SK-MEL-5 (cell line): ENCODE measurements at regions not wholly inside any gene's neighbourhood (a gene's known extent, or its start where the extent isn't known, plus 50 kb on each side); places are given as distances from the start of the nearest gene placed in this dataset.
"Not testable (repeated sequence)": the region's sequence is repeated elsewhere in the genome, so short reads cannot be mapped to it uniquely, and the experiment has no call there.

ENCODE experiments used
- DNase-seq: peaks from one replicate; pipeline ENCODE4 v3.0.0-alpha.2; 2016; ENCODE audit warnings: low read depth, low spot score
- in situ Hi-C: cut with HindIII; loops from 2 replicates; pipeline ENCODE4 v1.10.0; 2016; ENCODE audit warnings: low sequenced_read_pairs, high pct_unique_total_duplicates, low pct_unique_long_range_greater_than_20kb

GRCh38 chr1:38523568-38523939, 336.0 kb downstream of the RRAGC start:
- in situ Hi-C loops: no loop called here
- DNase-seq: no peak

- DNase-seq: no peak
- in situ Hi-C loops: no loop called here
These were observed 336.5 kb downstream of the RRAGC start for GRCh38 chr1:38522915-38523567.

- in situ Hi-C loops: no loop called here
- DNase-seq: no peak
These were observed 343.0 kb downstream of the RRAGC start for GRCh38 chr1:38516560-38516959.

- DNase-seq: no peak
- in situ Hi-C loops: no loop called here
These were observed 346.8 kb downstream of the RRAGC start for GRCh38 chr1:38512789-38513188.

GRCh38 chr1:38512024-38512767, 347.4 kb downstream of the RRAGC start:
- in situ Hi-C loops: no loop called here
- no peak for DNase-seq

GRCh38 chr1:38508232-38508631, 351.3 kb downstream of the RRAGC start:
- DNase-seq: no peak
- in situ Hi-C loops: no loop called here

GRCh38 chr1:38507563-38507962, 352.0 kb downstream of the RRAGC start:
- in situ Hi-C loops: no loop called here
- no peak for DNase-seq

- in situ Hi-C loops: no loop called here
These were observed 353.6 kb downstream of the RRAGC start for GRCh38 chr1:38505944-38506343.

GRCh38 chr1:38502758-38503157, 356.8 kb downstream of the RRAGC start:
- peak; percentile 27 for DNase-seq
- in situ Hi-C loops: no loop called here

More at GRCh38 chr1:38505944-38506343, 353.6 kb downstream of the RRAGC start:
- no peak for DNase-seq

- in situ Hi-C loops: no loop called here
- no peak for DNase-seq
These were observed 358.7 kb downstream of the RRAGC start for GRCh38 chr1:38500891-38501290.

GRCh38 chr1:38500352-38500751, 359.2 kb downstream of the RRAGC start:
- peak; percentile 38 for DNase-seq
- in situ Hi-C loops: no loop called here

GRCh38 chr1:38498686-38499085, 360.9 kb downstream of the RRAGC start:
- no peak for DNase-seq
- in situ Hi-C loops: no loop called here

- in situ Hi-C loops: no loop called here
- DNase-seq: no peak
These were observed 361.5 kb downstream of the RRAGC start for GRCh38 chr1:38497921-38498656.

GRCh38 chr1:38493306-38493705, 366.3 kb downstream of the RRAGC start:
- in situ Hi-C loops: not testable (repeated sequence)

GRCh38 chr1:38489844-38490270, 369.7 kb downstream of the RRAGC start:
- in situ Hi-C loops: no loop called here

More at GRCh38 chr1:38493306-38493705, 366.3 kb downstream of the RRAGC start:
- not testable (repeated sequence) for DNase-seq

GRCh38 chr1:38488162-38488898, 371.2 kb downstream of the RRAGC start:
- in situ Hi-C loops: no loop called here
- no peak for DNase-seq

More at GRCh38 chr1:38489844-38490270, 369.7 kb downstream of the RRAGC start:
- peak; percentile 71 for DNase-seq

GRCh38 chr1:38487396-38487795, 372.2 kb downstream of the RRAGC start:
- in situ Hi-C loops: no loop called here
- no peak for DNase-seq

- in situ Hi-C loops: no loop called here
- no peak for DNase-seq
These were observed 373.5 kb downstream of the RRAGC start for GRCh38 chr1:38486085-38486484.
